ENCODE measurements at regions not wholly inside any gene's neighbourhood (a gene's known extent, or its start where the extent isn't known, plus 50 kb on each side); places are given as distances from the start of the nearest gene placed in this dataset.

DNA sequence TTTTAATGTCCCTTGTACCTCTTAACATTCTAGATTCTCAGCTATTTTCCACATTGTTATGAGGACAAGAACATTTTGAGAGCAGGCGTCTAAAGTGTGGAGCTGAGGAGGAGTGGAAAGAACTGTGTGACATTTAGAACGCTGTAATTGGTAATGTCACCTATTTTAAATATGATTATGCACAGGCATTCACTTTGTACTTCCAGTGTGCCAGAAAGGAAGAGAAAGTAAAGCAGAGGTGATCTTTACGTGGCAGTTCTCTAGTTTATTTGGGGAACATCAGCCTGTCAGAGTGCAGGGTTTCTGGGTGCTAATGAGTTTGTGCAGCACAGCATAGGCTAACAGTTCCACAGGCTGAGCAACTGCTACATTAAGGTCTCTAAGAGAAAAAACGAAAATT lies 498.4 kb upstream of the POM121L12 start:
- Histone ChIP-seq H2AFZ (ENCODE audit: low read length) (peak overlapping the region; percentile 89), H3K9ac (ENCODE audit: low read length) (peak overlapping the region; percentile 24; the same call in 1 of the 2 replicates), H3K36me3 (ENCODE audit: insufficient read depth, low read length) (peaks cover 8% of the 10 kb centered on the region; the same call in 1 of the 2 replicates), H3K4me1 (ENCODE audit: insufficient read depth, low read length, severe bottlenecking) (peaks cover 27% of the 10 kb centered on the region), H3K9me2 (ENCODE audit: low read depth, low read length) (no peaks in the 10 kb centered on the region), H3K9me3 (ENCODE audit: low read length) (peaks cover 7% of the 10 kb centered on the region), H3K4me2 (ENCODE audit: low read length) (peak overlapping the region; percentile 47), H4K20me1 (ENCODE audit: insufficient read depth, low read length) (no peaks in the 10 kb centered on the region), H3K27ac (ENCODE audit: low read depth, low read length, poor library complexity, severe bottlenecking) (peak overlapping the region; percentile 50), H3K27me3 (ENCODE audit: insufficient read depth, low read length) (no peaks in the 10 kb centered on the region), H3K79me2 (ENCODE audit: insufficient read depth, low read length) (no peaks in the 10 kb centered on the region), H3F3A (ENCODE audit: insufficient read depth, low read length) (no peaks in the 10 kb centered on the region), H3K4me3 (ENCODE audit: low read depth, low read length, poor library complexity, severe bottlenecking) (peak overlapping the region; percentile 1)
- TF ChIP-seq EZH2 (IDR thresholded peaks at IDR 0.05; ENCODE audit: borderline replicate concordance, low read length) = no peak
- TF ChIP-seq, protein P1, sequence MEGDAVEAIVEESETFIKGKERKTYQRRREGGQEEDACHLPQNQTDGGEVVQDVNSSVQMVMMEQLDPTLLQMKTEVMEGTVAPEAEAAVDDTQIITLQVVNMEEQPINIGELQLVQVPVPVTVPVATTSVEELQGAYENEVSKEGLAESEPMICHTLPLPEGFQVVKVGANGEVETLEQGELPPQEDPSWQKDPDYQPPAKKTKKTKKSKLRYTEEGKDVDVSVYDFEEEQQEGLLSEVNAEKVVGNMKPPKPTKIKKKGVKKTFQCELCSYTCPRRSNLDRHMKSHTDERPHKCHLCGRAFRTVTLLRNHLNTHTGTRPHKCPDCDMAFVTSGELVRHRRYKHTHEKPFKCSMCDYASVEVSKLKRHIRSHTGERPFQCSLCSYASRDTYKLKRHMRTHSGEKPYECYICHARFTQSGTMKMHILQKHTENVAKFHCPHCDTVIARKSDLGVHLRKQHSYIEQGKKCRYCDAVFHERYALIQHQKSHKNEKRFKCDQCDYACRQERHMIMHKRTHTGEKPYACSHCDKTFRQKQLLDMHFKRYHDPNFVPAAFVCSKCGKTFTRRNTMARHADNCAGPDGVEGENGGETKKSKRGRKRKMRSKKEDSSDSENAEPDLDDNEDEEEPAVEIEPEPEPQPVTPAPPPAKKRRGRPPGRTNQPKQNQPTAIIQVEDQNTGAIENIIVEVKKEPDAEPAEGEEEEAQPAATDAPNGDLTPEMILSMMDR (IDR thresholded peaks at IDR 0.05; ENCODE audit: low read length) = no peak

DNA sequence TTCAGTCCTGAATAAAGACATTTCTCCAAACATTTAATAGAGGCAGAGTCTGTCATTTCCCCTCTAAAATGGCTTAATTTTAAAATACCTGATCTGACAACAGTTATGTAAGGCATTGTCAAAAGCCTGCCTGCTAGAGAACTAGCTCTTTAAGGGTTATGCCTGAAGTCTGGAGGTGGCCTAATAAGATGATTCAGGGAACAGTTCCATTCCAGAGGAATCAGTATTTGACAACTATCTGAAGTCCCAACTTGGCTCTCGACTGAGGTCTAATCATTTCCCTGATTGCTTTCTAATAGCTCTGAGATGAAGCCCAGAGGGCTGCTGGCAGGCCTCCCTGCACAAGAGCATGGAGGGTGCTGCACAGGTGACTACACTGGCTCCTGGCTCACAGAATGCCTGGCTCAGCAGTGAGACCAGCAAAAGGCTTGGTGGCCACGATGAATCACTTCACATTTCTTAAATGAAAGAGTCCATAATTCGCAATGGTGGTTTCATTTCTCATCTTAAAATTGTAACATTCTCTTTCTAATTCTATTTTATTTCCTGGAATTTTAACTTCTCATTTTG lies 509.6 kb upstream of the POM121L12 start:
- H3K27me3 ChIP-seq (ENCODE audit: insufficient read depth, low read length) = no peaks in the 10 kb centered on the region
- H3K36me3 ChIP-seq (ENCODE audit: insufficient read depth, low read length) = no peaks in the 10 kb centered on the region
- H3K79me2 ChIP-seq (ENCODE audit: insufficient read depth, low read length) = no peaks in the 10 kb centered on the region
- H2AFZ ChIP-seq (ENCODE audit: low read length) = peak overlapping the region; percentile 96
- 0 out of 2 replicates have a peak, but pooled peaks cover 12% of the 10 kb centered on the region for H3K9me3 ChIP-seq (ENCODE audit: low read length)
- no peaks in the 10 kb centered on the region for H4K20me1 ChIP-seq (ENCODE audit: insufficient read depth, low read length)
- TF ChIP-seq, protein P1 (IDR thresholded peaks at IDR 0.05; ENCODE audit: low read length) = no peak
- TF ChIP-seq EZH2 (IDR thresholded peaks at IDR 0.05; ENCODE audit: borderline replicate concordance, low read length) = no peak
- peaks cover 61% of the 10 kb centered on the region for H3K4me1 ChIP-seq (ENCODE audit: insufficient read depth, low read length, severe bottlenecking)
- no peak overlapping the region for H3K9ac ChIP-seq (ENCODE audit: low read length)
- peak overlapping the region; percentile 36; the same call in 1 of the 2 replicates for H3K4me2 ChIP-seq (ENCODE audit: low read length)
- no peaks in the 10 kb centered on the region for H3K9me2 ChIP-seq (ENCODE audit: low read depth, low read length)
- no peaks in the 10 kb centered on the region for H3F3A ChIP-seq (ENCODE audit: insufficient read depth, low read length)
- H3K4me3 ChIP-seq (ENCODE audit: low read depth, low read length, poor library complexity, severe bottlenecking) = no peak overlapping the region
- peak overlapping the region; percentile 15 for H3K27ac ChIP-seq (ENCODE audit: low read depth, low read length, poor library complexity, severe bottlenecking)

DNA sequence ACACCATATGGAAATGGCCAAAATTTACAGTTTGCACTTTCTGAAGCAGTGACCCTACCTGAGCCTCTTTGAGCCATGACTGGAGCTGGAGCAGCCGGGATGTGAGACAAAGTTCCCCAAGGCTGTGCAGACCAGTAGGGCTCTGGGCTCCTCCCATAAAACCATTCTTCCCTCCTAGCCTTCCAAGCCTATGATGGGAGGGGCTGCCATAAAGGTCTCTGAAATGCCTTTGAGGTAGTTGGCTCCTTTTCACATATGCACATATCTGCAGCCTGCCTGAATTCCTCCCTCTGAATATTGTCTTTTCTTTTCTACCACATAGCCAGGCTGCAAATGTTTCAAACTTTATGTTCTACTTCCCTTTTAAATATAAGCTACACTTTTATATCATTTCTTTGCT lies 516.6 kb upstream of the POM121L12 start:
- Histone ChIP-seq H4K20me1 (ENCODE audit: insufficient read depth, low read length) (no peaks in the 10 kb centered on the region), H3K9me2 (ENCODE audit: low read depth, low read length) (no peaks in the 10 kb centered on the region), H3K79me2 (ENCODE audit: insufficient read depth, low read length) (no peaks in the 10 kb centered on the region), H3K9ac (ENCODE audit: low read length) (no peak overlapping the region), H3K4me2 (ENCODE audit: low read length) (no peak overlapping the region), H2AFZ (ENCODE audit: low read length) (no peak overlapping the region), H3K27me3 (ENCODE audit: insufficient read depth, low read length) (no peaks in the 10 kb centered on the region), H3F3A (ENCODE audit: insufficient read depth, low read length) (no peaks in the 10 kb centered on the region), H3K4me1 (ENCODE audit: insufficient read depth, low read length, severe bottlenecking) (peaks cover 11% of the 10 kb centered on the region), H3K4me3 (ENCODE audit: low read depth, low read length, poor library complexity, severe bottlenecking) (no peak overlapping the region), H3K9me3 (ENCODE audit: low read length) (peaks cover 28% of the 10 kb centered on the region), H3K27ac (ENCODE audit: low read depth, low read length, poor library complexity, severe bottlenecking) (no peak overlapping the region), H3K36me3 (ENCODE audit: insufficient read depth, low read length) (no peaks in the 10 kb centered on the region; the same call in 1 of the 2 replicates)
- TF ChIP-seq EZH2 (IDR thresholded peaks at IDR 0.05; ENCODE audit: borderline replicate concordance, low read length) = no peak
- TF ChIP-seq, protein P1 (IDR thresholded peaks at IDR 0.05; ENCODE audit: low read length) = no peak

Data from OCI-LY1 (cell line).